ENCODE measurements at regions not wholly inside any gene's neighbourhood (a gene's known extent, or its start where the extent isn't known, plus 50 kb on each side); places are given as distances from the start of the nearest gene placed in this dataset.

DNA sequence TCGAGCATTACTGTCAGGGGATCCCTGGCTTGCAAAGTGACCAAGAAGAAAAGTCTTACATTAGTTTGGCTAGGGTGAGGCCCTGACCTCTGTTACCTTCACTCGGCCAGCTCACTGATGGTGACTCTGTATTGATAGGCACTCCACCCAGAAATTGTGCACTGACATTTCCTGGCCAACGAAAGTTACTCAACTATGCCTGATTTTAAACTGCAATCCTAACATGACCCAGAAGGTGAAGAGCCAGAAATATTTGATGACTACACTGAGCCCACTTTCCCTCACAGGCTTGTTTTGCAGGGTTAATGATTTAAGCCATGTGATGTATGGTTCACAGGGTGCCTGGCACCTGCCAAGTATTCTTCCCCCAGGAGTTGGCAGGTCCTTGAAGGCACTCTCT is 208.2 kb upstream of the MAF start:
- DNase-seq = no peak

- DNase-seq = no peak
These were observed 206.2 kb upstream of the MAF start for GRCh38 chr16:79806757-79807156.

DNA sequence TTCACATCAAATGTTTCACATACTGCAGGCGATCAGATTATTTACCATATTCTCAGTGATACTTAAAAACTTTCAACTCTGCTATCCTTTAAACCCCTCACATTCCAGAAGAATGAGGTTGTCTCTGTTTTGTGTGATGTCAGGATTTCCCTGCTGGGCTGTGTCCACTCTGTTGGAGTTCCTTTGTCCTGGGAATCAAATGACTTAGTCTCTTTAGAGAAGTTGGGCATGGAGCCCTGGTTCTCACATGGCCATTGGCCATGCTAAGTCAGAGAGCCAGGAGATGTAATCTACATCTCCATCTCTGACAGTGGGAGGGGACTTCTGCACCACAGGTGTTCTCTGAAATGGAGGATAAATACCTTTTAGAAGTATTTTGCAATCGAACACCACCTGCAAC is 205.1 kb upstream of the MAF start:
- no peak for DNase-seq

DNA sequence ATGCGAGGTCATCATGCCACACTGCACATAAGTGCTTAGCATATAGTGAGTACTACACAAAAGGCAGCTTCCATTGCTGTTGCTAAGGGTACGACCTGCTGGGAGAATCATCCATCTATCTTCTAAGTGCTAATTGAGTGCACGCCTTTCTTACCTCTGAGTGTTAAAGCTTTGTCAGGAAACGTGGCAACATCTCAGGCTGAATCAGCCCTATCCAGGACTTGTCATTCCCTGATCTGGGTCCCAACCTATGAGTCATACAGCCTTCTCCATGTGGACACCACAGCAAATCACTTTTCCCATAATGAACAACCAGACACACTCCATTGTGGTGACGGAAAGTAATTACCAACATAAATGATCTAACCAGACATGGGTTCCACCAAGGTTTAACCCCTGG is 201.1 kb upstream of the MAF start:
- DNase-seq = no peak

GRCh38 chr16:79800016-79800608 is 199.6 kb upstream of the MAF start:
- DNase-seq = no peak

GRCh38 chr16:79798416-79799053 is 198.0 kb upstream of the MAF start:
- DNase-seq = no peak

GRCh38 chr16:79797486-79797885 is 196.9 kb upstream of the MAF start:
- DNase-seq = no peak

GRCh38 chr16:79795556-79795955 is 195.0 kb upstream of the MAF start:
- no peak for DNase-seq

- no peak for DNase-seq
These were observed 194.4 kb upstream of the MAF start for GRCh38 chr16:79794941-79795340.

DNA sequence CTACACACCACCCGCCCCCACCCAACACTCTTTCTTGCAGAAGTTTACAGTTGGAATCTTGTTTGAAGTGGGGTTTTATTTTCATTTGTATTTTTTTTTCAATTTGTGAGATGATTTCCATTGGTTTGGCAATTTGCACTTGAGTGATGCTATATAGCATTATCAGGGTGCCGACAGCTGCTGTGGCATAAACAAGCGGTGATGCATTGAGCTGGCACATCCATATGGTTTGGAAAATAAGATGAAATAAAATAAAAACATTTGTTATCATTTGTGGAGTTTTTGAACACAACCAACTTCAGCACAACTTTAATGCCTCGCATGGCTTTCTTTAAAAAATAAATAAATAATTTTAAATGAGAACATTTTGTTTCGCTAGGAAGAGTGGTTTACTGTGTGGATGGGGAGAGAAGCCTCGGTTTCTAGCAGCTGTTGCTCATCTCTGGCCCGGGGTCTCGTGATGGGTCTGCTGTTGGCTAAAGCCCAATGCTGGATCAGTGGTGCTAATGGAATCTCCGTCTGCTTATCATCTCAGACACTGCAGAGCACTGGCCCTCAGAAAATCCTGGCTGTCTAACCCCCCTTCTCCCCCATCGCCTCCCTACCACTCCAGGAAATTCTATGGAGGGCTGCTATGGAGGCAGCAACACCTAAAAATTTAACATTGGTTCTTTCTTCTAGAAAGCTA is 192.3 kb upstream of the MAF start:
- DNase-seq = no peak

DNA sequence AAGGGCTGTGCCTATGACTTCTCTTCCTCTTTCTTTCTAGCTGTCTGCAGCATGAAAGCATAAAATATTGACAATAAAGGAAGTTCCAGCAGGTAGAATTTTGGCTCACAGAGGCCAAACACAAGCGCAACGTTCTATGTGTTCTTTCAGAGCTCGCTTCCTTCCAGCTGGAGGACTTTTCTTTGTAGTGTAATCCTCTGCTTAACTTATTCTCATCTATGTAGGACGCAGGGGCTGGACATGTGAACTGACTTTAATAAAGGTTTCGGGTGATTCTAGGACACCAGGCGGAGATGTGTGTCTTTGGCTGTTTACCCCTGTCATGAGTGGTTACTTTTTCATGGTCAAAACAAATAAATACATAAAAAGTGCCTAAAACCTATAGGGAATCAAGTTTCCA is 191.5 kb upstream of the MAF start:
- no peak for DNase-seq

- DNase-seq = no peak
These were observed 190.3 kb upstream of the MAF start for GRCh38 chr16:79790854-79791253.

- no peak for DNase-seq
These were observed 188.4 kb upstream of the MAF start for GRCh38 chr16:79788949-79789348.

DNA sequence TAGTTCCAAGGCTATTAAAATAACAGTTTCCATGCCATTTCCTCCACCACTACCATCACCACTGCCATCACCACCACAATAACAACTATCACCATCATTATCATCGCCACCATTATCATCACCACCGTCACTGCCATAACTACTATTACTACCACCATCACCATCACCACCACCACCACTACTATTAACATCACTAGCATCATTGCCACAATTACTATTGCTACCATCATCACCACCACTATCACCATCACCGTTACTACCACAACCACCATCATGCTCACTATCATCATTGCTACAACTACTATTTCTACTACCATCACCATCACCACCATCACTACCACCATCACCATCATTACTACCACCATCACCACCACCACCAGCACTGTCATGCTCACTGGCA is 185.9 kb upstream of the MAF start:
- DNase-seq = no peak

GRCh38 chr16:79784007-79784406 is 183.5 kb upstream of the MAF start:
- no peak for DNase-seq

GRCh38 chr16:79777679-79778078 is 177.1 kb upstream of the MAF start:
- no peak for DNase-seq

DNA sequence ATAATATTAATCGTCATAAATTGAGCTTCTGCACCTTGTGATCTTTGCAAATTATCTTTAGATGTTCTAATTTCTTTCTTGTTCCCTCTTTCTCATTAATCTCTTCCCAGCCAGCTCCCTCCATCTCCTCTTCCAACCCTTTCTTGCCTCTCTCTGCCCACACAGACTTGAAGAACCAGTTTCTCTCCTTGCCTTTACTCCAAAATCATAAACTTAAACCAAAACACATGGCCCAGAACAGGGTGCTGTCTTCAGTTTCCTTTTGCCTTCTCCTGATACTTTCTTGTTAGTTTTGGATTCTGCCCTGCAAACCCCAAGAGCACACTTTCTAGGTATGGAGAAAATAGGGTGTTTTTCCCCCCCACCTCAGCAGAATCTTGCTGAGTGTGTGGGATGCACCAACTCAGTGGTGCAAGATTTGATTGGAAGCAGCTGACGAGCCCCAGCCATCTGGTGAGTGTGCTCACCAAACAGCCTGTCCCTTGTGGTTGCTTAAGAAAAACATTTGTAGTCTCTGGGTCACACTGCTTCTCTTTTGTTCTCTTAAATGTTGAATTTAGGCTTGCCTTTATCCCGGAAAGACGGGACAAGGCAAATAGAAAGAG is 175.8 kb upstream of the MAF start:
- DNase-seq = no peak

DNA sequence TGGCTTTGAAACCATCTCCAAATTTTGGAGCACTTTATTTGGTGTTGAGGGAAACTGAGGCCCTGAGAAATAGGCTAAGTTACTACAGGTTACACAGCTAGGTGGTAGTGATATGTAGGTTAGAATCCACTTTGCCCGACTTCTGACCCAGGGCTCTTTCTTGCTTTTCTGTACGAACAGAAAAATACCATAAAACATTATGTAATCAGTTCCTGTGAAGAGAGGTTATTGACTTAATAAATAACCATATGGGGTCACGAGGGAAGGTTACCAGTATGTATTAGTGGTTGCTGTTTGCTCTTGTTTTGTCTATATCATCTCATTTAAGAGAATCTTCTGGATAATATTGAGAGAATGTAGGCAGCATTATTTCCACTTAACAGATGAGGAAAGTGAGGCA is 172.2 kb upstream of the MAF start:
- DNase-seq = no peak

DNA sequence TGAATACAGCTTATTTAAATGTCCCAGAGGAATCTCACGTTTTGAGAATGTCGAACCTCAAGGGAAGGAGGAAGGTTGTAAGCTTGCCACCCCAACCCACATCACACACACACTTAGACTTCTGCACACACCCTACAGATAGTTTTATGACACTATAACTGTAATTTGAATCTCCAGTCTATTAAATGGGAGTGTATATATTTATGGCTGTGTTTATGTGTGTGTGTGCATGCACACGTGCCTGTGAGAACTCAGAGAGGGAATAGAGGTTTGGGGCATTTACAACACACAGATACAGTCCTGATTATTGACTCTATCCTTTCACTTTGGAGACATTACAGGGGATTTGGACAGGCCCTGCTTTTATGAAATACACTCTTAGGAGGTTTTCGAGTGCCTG is 171.5 kb upstream of the MAF start:
- no peak for DNase-seq

DNA sequence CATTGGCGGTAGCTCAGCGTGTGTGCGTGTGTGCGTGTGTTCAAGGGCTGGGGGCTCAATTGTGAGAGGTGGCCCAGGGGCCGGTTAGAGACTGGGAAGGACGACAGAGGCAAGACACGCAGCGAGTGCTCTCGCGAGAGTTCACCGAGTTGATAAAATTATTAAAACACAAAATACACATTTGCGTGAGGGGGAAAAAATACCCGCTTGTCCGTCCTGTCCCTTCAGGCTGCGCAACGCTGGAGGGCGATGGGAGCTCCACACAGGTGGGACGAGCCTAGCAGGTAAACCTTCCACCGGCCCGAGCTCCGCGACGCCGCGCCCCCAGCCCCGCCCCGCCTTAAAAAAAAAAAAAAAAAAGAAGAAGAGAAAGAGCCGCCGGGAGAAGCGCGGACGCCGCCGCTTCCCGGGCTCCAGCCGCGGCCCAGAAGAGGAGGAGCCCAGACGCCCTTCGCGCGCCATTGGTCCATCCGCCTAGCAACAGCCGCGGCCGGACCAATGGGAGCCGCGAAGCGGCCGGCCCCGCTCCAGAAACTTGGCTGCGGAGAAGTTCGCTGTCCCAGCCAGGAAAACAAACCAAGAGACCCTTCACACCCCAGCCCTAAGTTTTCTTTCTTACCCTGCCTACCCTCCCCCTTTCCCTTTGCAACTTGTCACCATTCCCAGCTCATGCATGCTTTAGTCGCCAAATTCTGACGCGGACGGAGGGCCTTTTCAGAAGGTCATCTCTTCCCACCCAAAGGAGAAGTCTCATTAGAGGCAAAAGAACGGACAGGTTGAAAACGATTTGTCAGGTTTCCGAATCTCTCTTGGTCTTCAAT is 169.9 kb upstream of the MAF start:
- DNase-seq = peak; percentile 89

DNA sequence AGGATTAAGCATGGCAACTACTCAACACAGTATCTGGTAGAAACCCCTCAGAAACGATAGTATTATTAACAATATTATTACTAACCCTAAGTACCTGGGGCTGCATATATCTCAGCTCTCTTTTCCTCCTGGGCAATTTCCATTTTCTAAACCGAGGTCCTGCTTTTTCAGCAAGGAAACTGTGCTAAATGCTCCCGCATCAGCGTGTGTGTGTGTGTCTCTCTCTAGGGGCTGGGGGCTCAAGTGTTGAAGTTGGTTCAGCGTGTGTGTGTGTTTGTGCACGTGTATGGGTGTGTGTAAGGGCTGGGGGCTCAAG is 169.3 kb upstream of the MAF start:
- DNase-seq = no peak

- DNase-seq = no peak
These were observed 168.9 kb upstream of the MAF start for GRCh38 chr16:79769270-79769927.

All from midbrain (tissue), 1 donor.